HEK293T (cell line): ENCODE measurements at regions not wholly inside any gene's neighbourhood (a gene's known extent, or its start where the extent isn't known, plus 50 kb on each side); places are given as distances from the start of the nearest gene placed in this dataset.

Experiments used
- ARNT ChIP-seq: fragments of 450-650 bp; IDR thresholded peaks from 2 replicates; pipeline ENCODE4 v1.6.1; 2017; ENCODE audit warnings: mild to moderate bottlenecking
- BHLHE40 ChIP-seq: fragments of 450-650 bp; IDR thresholded peaks from 2 replicates; pipeline ENCODE4 v1.6.1; 2016; ENCODE audit warnings: mild to moderate bottlenecking, moderate library complexity, borderline replicate concordance
- ELF4 ChIP-seq: fragments of 450-650 bp; IDR thresholded peaks from 2 replicates; pipeline ENCODE4 v1.6.1; 2017; ENCODE audit warnings: antibody characterized with exemption
- FOXA1 ChIP-seq: fragments of 450-650 bp; IDR thresholded peaks from 2 replicates; pipeline ENCODE4 v1.6.1; 2016; ENCODE audit warnings: mild to moderate bottlenecking
- FOXK2 ChIP-seq: fragments of 450-650 bp; IDR thresholded peaks from 2 replicates; pipeline ENCODE4 v1.6.1; 2016; ENCODE audit warnings: mild to moderate bottlenecking
- FOXM1 ChIP-seq: fragments of 450-650 bp; IDR thresholded peaks from 2 replicates; pipeline ENCODE4 v1.6.1; 2017; ENCODE audit warnings: mild to moderate bottlenecking, borderline replicate concordance
- LEF1 ChIP-seq: fragments of 450-650 bp; IDR thresholded peaks from 2 replicates; pipeline ENCODE4 v1.6.1; 2017; ENCODE audit warnings: mild to moderate bottlenecking, borderline replicate concordance
- SP1 ChIP-seq: fragments of 450-650 bp; IDR thresholded peaks from 2 replicates; pipeline ENCODE4 v1.6.1; 2017
- SUZ12 ChIP-seq: fragments of 450-650 bp; IDR thresholded peaks from 2 replicates; pipeline ENCODE4 v1.6.1; 2016; ENCODE audit warnings: mild to moderate bottlenecking
- TARDBP ChIP-seq: fragments of 450-650 bp; IDR thresholded peaks from 2 replicates; pipeline ENCODE4 v1.6.1; 2016

- TF ChIP-seq ARNT (no peak), BHLHE40 (no peak), FOXM1 (no peak), SP1 (no peak), FOXA1 (no peak), LEF1 (no peak), ELF4 (no peak), FOXK2 (no peak), TARDBP (no peak), SUZ12 (no peak)
Observed at GRCh38 chr10:111323389-111323966, 246.6 kb downstream of the ADRA2A start.
